Mesothelial cell of epicardium (in vitro differentiated cells): ENCODE measurements at regions not wholly inside any gene's neighbourhood (a gene's known extent, or its start where the extent isn't known, plus 50 kb on each side); places are given as distances from the start of the nearest gene placed in this dataset.
"Not testable (repeated sequence)": the region's sequence is repeated elsewhere in the genome, so short reads cannot be mapped to it uniquely, and the experiment has no call there.

Experiments
- DNase-seq, 2 experiments: peaks; one replicate each; pipeline ENCODE4 v3.0.0; 2021; ENCODE audit warnings: low spot score in 2 of 2; ENCODE audit not compliant: unreplicated experiment in 2 of 2
- H3K27ac Mint-ChIP-seq: 2 replicates; pipeline ENCODE4 v1.8.0; 2021; ENCODE audit warnings: mixed read lengths
- H3K27me3 Mint-ChIP-seq: 2 replicates; pipeline ENCODE4 v1.8.0; 2021; ENCODE audit warnings: low read depth, mixed read lengths
- H3K36me3 Mint-ChIP-seq: 2 replicates; pipeline ENCODE4 v1.8.0; 2021; ENCODE audit warnings: mixed read lengths
- H3K4me1 Mint-ChIP-seq: 2 replicates; pipeline ENCODE4 v1.8.0; 2021; ENCODE audit warnings: mixed read lengths
- H3K4me3 Mint-ChIP-seq: 2 replicates; pipeline ENCODE4 v1.8.0; 2021; ENCODE audit warnings: mild to moderate bottlenecking, moderate library complexity, mixed read lengths
- H3K9me3 Mint-ChIP-seq: 2 replicates; pipeline ENCODE4 v1.8.0; 2021; ENCODE audit warnings: mixed read lengths
- TF ChIP-seq, protein P1 (sequence below): fragments of 200-600 bp; sonication (generic); IDR thresholded peaks from one replicate; pipeline ENCODE4 v1.5.0; 2021; ENCODE audit warnings: antibody characterized with exemption; ENCODE audit not compliant: unreplicated experiment

DNA sequence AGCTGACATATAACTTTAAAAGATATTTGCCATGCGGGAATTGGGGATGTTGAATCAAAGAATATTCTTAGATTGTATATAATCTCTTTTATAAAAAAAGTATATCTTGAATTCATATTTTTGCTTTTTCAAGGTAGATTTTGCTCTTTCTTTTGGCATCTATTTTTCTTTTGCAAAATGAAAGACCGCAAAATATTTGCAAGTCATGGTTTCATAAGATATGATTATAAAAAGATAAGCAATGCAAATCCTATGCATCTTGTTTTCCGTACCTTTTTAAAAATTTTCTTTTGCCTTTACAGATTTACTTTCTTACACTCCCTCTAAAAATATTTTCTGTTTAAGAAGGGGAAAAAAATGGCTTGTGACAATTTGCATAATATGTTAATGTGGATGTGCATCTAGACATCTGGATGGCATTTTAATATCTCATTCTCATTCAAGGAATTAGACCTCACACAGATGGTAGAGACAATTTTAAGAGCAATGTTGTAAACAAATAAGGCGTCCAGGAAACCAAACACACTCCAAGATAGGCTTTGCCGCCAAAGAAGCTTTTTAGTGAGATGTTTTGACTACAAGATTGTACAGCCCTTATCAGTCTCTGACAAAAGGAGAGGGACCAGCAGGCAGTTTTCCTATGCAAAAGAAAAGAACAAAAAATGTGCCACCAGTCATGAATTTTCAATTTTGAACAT lies 371.1 kb downstream of the CHL1 start:
- no peak for DNase-seq

DNA sequence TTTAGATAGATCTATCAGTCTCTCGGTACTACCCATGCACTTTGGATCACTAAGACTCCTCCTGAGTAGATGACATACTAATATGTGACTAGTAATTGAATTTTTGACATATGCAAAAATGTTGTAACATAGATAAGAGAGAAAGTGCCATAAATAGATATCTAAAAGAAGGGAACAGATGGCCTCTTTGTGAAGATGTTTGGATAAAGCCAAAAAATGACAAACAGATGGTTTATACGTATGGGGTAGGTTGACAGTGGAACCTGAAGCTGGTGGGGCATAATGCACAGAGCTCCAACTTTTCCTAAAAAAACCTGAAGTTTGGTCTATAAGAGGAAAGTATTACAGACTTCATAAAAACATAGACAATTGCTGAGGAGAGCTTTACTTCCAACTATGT lies 383.0 kb downstream of the CHL1 start:
- not testable (repeated sequence) for H3K4me3 Mint-ChIP-seq, H3K9me3 Mint-ChIP-seq, H3K36me3 Mint-ChIP-seq, H3K27ac Mint-ChIP-seq, DNase-seq, H3K4me1 Mint-ChIP-seq
- H3K27me3 Mint-ChIP-seq: peaks cover 16% of the 10 kb centered on the region

More for the DNA sequence above, 371.1 kb downstream of the CHL1 start:
- Mint-ChIP-seq H3K4me3 (no peak overlapping the region), H3K9me3 (no peaks in the 10 kb centered on the region), H3K27ac (no peak overlapping the region), H3K4me1 (no peaks in the 10 kb centered on the region), H3K27me3 (peaks cover 13% of the 10 kb centered on the region), H3K36me3 (no peaks in the 10 kb centered on the region)
- TF ChIP-seq, protein P1, sequence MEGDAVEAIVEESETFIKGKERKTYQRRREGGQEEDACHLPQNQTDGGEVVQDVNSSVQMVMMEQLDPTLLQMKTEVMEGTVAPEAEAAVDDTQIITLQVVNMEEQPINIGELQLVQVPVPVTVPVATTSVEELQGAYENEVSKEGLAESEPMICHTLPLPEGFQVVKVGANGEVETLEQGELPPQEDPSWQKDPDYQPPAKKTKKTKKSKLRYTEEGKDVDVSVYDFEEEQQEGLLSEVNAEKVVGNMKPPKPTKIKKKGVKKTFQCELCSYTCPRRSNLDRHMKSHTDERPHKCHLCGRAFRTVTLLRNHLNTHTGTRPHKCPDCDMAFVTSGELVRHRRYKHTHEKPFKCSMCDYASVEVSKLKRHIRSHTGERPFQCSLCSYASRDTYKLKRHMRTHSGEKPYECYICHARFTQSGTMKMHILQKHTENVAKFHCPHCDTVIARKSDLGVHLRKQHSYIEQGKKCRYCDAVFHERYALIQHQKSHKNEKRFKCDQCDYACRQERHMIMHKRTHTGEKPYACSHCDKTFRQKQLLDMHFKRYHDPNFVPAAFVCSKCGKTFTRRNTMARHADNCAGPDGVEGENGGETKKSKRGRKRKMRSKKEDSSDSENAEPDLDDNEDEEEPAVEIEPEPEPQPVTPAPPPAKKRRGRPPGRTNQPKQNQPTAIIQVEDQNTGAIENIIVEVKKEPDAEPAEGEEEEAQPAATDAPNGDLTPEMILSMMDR: no peak

DNA sequence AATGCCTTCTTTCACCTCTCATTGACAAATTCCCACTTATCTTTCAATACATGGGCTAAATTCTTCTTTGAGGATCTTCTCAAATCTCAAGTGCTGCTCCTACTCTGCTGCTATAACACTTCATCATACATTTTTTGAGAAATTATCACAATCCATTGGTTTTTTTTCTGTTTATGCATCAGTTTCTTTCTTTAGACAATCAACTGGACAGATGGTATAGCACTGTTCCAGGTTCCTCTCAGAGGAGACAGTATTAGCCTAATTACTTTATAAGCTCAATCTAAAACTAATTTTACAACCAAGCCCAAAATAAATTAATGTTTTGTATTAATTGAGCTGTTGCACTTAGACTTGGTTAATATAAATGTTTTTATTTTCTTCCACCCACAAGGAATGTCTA lies 392.5 kb downstream of the CHL1 start:
- not testable (repeated sequence) for DNase-seq, H3K27ac Mint-ChIP-seq, H3K36me3 Mint-ChIP-seq, H3K9me3 Mint-ChIP-seq, H3K4me1 Mint-ChIP-seq, H3K4me3 Mint-ChIP-seq, H3K27me3 Mint-ChIP-seq

GRCh38 chr3:597304-597703 lies 400.7 kb downstream of the CHL1 start:
- H3K4me3 Mint-ChIP-seq, H3K4me1 Mint-ChIP-seq, H3K27ac Mint-ChIP-seq, DNase-seq, H3K9me3 Mint-ChIP-seq, H3K36me3 Mint-ChIP-seq: not testable (repeated sequence)
- peaks cover 20% of the 10 kb centered on the region for H3K27me3 Mint-ChIP-seq

- DNase-seq, H3K36me3 Mint-ChIP-seq, H3K27ac Mint-ChIP-seq, H3K4me1 Mint-ChIP-seq, H3K9me3 Mint-ChIP-seq, H3K4me3 Mint-ChIP-seq: not testable (repeated sequence)
- H3K27me3 Mint-ChIP-seq: peaks cover 20% of the 10 kb centered on the region
Measured at GRCh38 chr3:597746-598145, 401.2 kb downstream of the CHL1 start.

- H3K36me3 Mint-ChIP-seq, H3K4me1 Mint-ChIP-seq, DNase-seq, H3K27me3 Mint-ChIP-seq, H3K27ac Mint-ChIP-seq, H3K4me3 Mint-ChIP-seq: not testable (repeated sequence)
- peaks cover 12% of the 10 kb centered on the region for H3K9me3 Mint-ChIP-seq
Measured at GRCh38 chr3:607480-607879, 410.9 kb downstream of the CHL1 start.

GRCh38 chr3:621714-622113 lies 425.2 kb downstream of the CHL1 start:
- no peaks in the 10 kb centered on the region for H3K9me3 Mint-ChIP-seq
- no peak overlapping the region for H3K27ac Mint-ChIP-seq
- no peak for DNase-seq
- H3K27me3 Mint-ChIP-seq: peaks cover 22% of the 10 kb centered on the region
- H3K36me3 Mint-ChIP-seq: no peaks in the 10 kb centered on the region
- no peaks in the 10 kb centered on the region for H3K4me1 Mint-ChIP-seq
- H3K4me3 Mint-ChIP-seq: no peak overlapping the region
- TF ChIP-seq, protein P1: no peak

DNA sequence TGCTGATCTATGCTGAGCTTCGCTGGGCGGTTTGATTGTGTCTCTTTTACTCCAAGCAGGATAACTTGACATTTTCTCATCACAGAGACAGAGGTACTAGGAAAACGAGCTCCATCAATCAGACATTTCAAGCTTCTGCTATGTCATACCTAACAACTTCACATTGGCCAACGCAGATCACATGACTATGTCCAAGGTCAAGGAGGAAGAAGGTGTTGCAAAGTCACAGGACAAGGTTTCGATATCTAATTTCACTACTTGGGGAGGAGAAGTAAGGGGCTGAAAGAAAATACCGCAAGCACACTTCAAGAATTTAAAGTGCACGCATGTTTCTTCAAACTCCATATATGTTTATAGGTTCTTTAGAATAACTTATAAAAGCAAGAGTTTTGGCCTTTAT lies 425.8 kb downstream of the CHL1 start:
- peaks cover 25% of the 10 kb centered on the region for H3K27me3 Mint-ChIP-seq
- H3K27ac Mint-ChIP-seq: no peak overlapping the region
- no peaks in the 10 kb centered on the region for H3K4me1 Mint-ChIP-seq
- no peaks in the 10 kb centered on the region for H3K9me3 Mint-ChIP-seq
- DNase-seq: no peak
- H3K36me3 Mint-ChIP-seq: no peaks in the 10 kb centered on the region
- no peak overlapping the region for H3K4me3 Mint-ChIP-seq
- TF ChIP-seq, protein P1: no peak
